Activated T-cell treated with anti-CD3 and anti-CD28 coated beads, Interleukin-2, amount 50 U/mL, for 72 hours (primary cell): ENCODE measurements at regions not wholly inside any gene's neighbourhood (a gene's known extent, or its start where the extent isn't known, plus 50 kb on each side); places are given as distances from the start of the nearest gene placed in this dataset.

ENCODE experiments used
- ATAC-seq, 2 donors: fragments of 150-1000 bp; cut with Tn5 transposase; replicated peaks in 1 of 2; 2 replicates each; pipeline ENCODE4 v1.10.0; 2021; ENCODE audit warnings: moderate library complexity in 2 of 2, mild to moderate bottlenecking in 1 of 2
- DNase-seq, 2 donors: peaks; one replicate each; pipeline ENCODE4 v3.0.0; 2021 to 2022; ENCODE audit warnings: mixed read lengths in 1 of 2
- H3K27ac Mint-ChIP-seq: one replicate; pipeline ENCODE4 v1.8.0; 2022; ENCODE audit warnings: mild to moderate bottlenecking, moderate library complexity, mixed read lengths
- H3K27me3 Mint-ChIP-seq: one replicate; pipeline ENCODE4 v1.8.0; 2022; ENCODE audit warnings: low read depth, mixed read lengths
- H3K36me3 Mint-ChIP-seq, 2 donors: one replicate each; pipeline ENCODE4 v1.8.0; 2022; ENCODE audit warnings: mixed read lengths in 2 of 2, mild to moderate bottlenecking in 1 of 2; ENCODE audit not compliant: insufficient read depth in 2 of 2
- H3K4me1 Mint-ChIP-seq: one replicate; pipeline ENCODE4 v1.8.0; 2022; ENCODE audit warnings: low read depth, mixed read lengths
- H3K4me3 Mint-ChIP-seq, 2 donors: one replicate each; pipeline ENCODE4 v1.8.0; 2022; ENCODE audit warnings: mild to moderate bottlenecking in 2 of 2, mixed read lengths in 2 of 2, moderate library complexity in 2 of 2
- H3K9me3 Mint-ChIP-seq, 2 donors: one replicate each; pipeline ENCODE4 v1.8.0; 2022; ENCODE audit warnings: mixed read lengths in 2 of 2

DNA sequence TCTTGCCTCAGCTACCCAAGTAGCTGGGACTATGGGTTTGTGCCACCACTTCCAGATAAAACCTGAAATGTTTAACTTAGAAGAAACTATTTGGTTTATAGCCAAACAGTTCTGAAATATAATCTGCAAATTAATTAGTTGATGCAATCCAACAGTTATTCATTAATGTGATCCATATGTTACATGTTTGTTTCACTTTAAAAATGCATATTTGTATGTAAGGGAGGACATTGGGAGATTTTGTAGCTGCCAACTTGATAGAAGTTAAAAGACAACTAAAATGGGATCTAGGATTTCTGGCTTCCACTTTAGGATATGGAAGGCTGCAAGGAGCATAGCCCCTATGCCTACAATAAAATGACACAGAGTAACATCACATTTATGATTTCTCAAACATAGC, 532.5 kb upstream of the SLC10A2 start:
- Mint-ChIP-seq H3K36me3 (no peaks in the 10 kb centered on the region), H3K4me3 (no peak overlapping the region), H3K27me3 (no peaks in the 10 kb centered on the region), H3K4me1 (no peaks in the 10 kb centered on the region), H3K27ac (no peak overlapping the region), H3K9me3 (peaks cover 0 to 3% of the 10 kb centered on the region in 2 donors)
- no peak for ATAC-seq
- DNase-seq = no peak

DNA sequence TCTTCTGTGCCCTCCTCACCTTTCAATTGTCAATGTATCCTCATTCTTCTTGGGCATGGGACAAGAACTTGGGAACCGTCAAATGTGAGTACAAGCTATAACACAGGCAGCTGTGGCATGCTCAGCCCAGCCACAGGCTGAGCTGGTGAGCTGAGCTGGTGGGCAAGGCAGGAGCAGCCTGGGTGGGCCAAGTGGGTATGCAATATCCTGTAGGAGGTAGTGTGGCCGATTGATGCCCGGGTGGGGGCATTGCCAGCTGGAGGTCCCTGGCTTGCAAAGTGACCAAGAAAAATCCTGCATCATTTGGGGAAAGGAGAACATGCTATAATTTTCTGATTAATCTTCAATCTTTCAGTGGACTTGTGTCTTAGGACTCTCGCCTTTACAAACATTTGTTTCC, 507.2 kb upstream of the SLC10A2 start:
- DNase-seq (no peak), ATAC-seq (no peak)
- Mint-ChIP-seq H3K27me3 (no peaks in the 10 kb centered on the region), H3K9me3 (peaks cover 0 to 5% of the 10 kb centered on the region in 2 donors), H3K27ac (no peak overlapping the region), H3K36me3 (no peaks in the 10 kb centered on the region), H3K4me3 (no peak overlapping the region), H3K4me1 (no peaks in the 10 kb centered on the region)

DNA sequence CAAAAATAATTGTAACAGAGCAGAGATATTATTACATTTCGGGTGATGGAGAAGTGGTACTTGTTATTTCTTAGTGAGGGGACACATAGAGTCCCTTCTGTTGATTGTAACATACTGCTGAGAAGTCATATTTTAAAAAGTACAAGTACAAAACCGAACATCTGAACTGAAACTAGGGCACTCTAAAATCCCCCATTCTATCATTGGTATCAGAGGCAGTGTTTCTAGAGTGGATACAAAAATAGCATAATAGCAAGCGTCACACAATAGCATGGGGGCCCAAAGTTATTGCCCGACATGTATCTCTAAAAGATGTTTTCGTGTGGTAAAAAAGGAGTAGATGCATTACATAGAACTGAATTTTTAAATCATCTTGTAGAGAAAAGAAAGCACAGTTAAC, 502.1 kb upstream of the SLC10A2 start:
- Mint-ChIP-seq H3K36me3 (no peaks in the 10 kb centered on the region), H3K27ac (no peak overlapping the region), H3K27me3 (no peaks in the 10 kb centered on the region), H3K9me3 (peaks cover 5% of the 10 kb centered on the region in 2 donors), H3K4me1 (no peaks in the 10 kb centered on the region), H3K4me3 (no peak overlapping the region)
- ATAC-seq (no peak), DNase-seq (no peak)

DNA sequence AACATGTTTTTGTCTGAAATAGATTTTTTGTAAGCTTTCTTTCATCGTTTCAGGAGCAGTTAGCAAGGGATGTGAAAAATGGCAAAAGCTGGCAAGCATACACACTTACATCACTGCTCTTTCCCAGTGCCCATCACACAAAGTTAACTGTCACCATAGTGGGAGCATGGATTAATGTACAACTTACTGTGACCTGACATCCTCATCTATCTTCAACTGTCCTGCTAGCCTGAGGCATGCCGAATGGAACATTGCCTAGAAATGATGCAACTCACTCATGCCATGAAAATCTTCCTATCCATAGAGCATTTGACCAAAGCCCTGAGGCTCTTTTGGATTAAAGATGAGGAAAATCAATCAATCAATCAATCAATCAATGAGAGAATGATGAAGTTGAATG, 491.7 kb upstream of the SLC10A2 start:
- Mint-ChIP-seq H3K36me3 (no peaks in the 10 kb centered on the region), H3K27ac (no peak overlapping the region), H3K4me1 (no peaks in the 10 kb centered on the region), H3K27me3 (no peaks in the 10 kb centered on the region), H3K4me3 (no peak overlapping the region), H3K9me3 (peaks cover 0 to 12% of the 10 kb centered on the region in 2 donors)
- ATAC-seq (no peak), DNase-seq (no peak)

DNA sequence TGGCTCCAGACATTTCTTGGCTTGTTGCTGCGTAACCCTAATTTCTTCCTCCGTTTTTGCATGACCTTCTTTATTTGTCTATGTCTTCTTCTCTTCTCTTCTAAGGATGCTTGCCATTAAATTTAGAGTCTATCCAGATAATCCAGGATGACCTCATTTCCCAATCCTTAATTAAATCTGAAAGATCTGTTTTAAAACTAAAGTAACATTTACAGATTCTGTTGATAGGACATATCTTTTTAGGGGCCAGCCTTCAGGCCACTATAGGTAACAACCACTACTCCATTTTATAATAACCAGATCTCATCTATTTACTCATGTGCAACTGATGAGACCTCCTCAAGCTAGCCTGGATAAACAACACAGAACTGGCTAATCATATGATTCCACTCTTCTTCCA, 490.5 kb upstream of the SLC10A2 start:
- Mint-ChIP-seq H3K27me3 (no peaks in the 10 kb centered on the region), H3K4me3 (no peak overlapping the region), H3K9me3 (peaks cover 0 to 16% of the 10 kb centered on the region in 2 donors), H3K36me3 (no peaks in the 10 kb centered on the region), H3K4me1 (no peaks in the 10 kb centered on the region), H3K27ac (no peak overlapping the region)
- no peak for DNase-seq
- ATAC-seq = no peak

DNA sequence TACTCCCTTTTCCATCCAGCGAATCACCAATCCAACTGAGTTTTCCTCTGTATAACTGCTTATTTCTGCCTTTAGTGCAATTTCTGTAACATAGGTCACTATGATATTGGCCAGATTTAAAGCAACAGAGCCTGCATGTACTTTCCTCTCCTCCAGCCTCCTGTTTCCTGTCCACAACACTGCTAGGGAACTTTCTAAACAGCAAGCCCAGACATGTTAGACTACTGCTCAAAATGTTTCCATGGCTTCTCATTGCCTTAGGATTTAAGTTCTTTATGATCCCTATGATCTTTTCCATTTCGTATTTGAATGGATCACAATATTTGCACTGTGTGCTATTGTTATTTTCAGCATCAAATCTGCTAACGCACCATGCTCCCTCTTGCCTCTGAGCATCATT, 481.7 kb upstream of the SLC10A2 start:
- Mint-ChIP-seq H3K27me3 (no peaks in the 10 kb centered on the region), H3K27ac (no peak overlapping the region), H3K4me1 (no peaks in the 10 kb centered on the region), H3K36me3 (peaks cover 1 to 6% of the 10 kb centered on the region in 2 donors), H3K4me3 (no peak overlapping the region), H3K9me3 (peaks cover 18 to 27% of the 10 kb centered on the region in 2 donors)
- ATAC-seq (no peak), DNase-seq (no peak)

DNA sequence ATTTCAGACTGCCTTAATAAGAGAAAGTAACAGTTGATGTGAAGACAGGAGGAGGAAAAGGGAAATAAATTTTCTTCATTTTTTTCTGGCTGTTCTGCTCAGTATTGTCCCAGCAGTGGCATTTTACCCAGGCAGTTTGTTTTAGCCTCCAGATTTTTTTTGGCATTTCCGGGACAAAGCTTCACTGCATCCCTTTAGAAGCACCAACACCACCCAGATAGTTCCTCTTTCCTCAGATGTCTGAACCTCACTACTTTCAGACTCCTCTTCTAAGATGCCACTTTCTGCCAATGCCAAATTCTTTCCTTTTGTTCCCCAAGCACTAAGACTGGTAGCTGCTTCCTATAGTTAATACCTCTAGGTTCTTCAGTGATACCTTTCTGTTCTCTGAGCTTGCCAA, 480.1 kb upstream of the SLC10A2 start:
- Mint-ChIP-seq H3K4me1 (no peaks in the 10 kb centered on the region), H3K4me3 (no peak overlapping the region), H3K27me3 (no peaks in the 10 kb centered on the region), H3K27ac (no peak overlapping the region), H3K9me3 (peaks cover 15 to 30% of the 10 kb centered on the region in 2 donors), H3K36me3 (peaks cover 1 to 6% of the 10 kb centered on the region in 2 donors)
- ATAC-seq (no peak), DNase-seq (no peak)

DNA sequence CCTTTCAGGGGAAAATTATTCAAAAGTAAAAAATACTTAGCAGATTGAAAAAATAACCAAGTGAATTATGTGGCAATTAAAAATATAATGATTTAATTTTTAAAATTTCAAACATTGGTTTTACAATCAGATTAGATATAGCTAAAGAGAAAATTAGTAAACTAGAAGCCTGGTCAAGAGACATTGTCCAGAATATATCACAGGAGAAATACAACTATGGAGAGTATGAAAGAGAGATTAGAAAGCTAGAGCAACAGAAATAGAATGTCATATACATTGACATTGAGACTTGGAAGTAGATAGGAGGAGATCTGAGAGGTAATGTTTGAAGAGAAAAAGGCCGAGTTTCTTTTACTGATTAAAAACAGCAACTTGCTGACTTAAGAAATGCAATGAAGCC, 476.4 kb upstream of the SLC10A2 start:
- Mint-ChIP-seq H3K27ac (no peak overlapping the region), H3K36me3 (peaks cover 1 to 4% of the 10 kb centered on the region in 2 donors), H3K4me3 (no peak overlapping the region), H3K27me3 (no peaks in the 10 kb centered on the region), H3K9me3 (peaks cover 13 to 21% of the 10 kb centered on the region in 2 donors), H3K4me1 (no peaks in the 10 kb centered on the region)
- DNase-seq (no peak), ATAC-seq (no peak)

DNA sequence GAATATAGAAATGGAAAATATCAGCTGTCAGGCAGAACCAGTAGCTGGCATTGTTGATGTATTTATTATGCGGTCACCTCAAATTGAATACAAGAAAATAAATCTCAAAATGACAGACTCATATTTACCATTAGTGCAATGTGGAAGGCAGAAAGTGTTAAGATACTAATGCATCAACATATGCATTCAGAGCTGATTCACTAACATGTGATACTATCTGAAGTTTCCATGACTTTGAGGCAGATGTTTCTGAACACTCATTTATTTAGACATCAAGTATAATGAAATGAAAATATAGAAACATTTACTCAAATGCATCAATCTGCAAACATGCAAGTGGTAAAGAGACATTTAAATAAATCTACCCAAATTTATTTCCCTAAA, 474.2 kb upstream of the SLC10A2 start:
- H3K27me3 Mint-ChIP-seq = no peaks in the 10 kb centered on the region
- peaks cover 11 to 13% of the 10 kb centered on the region in 2 donors for H3K9me3 Mint-ChIP-seq
- H3K36me3 Mint-ChIP-seq = peaks cover 1 to 2% of the 10 kb centered on the region in 2 donors
- DNase-seq (no peak), ATAC-seq (no peak)
- no peak overlapping the region for H3K4me3 Mint-ChIP-seq
- H3K4me1 Mint-ChIP-seq = no peaks in the 10 kb centered on the region
- no peak overlapping the region for H3K27ac Mint-ChIP-seq

DNA sequence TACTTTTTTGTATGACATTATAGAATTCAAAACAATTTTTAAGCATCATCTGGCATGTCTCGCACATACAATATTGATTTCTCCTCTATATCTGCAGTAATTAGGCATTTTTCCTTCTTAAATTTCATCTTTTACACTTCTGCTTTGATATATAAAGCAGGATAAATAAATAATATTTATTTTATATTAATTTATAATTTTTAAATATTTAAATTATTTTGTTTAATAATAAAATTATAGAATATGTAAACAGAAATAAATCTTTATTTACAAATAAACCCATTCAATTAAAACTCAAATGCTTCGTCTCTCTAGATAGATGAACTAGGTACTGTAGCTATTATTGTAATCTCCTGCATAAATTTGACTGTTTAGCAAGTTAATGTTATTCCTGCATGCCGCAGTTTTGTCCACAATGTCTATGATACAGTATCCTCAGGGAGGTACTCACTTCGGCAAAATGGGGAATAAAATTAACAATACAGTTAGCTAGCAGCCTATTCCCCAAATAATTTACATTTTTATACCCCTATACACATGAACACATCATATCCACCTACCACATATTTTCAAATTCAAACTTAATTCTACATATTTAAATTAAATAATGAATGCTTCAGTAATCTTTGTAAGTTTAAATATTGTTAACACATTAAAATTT, 473.6 kb upstream of the SLC10A2 start:
- no peaks in the 10 kb centered on the region for H3K4me1 Mint-ChIP-seq
- no peak for DNase-seq
- no peak overlapping the region for H3K27ac Mint-ChIP-seq
- no peaks in the 10 kb centered on the region for H3K27me3 Mint-ChIP-seq
- peaks cover 9 to 10% of the 10 kb centered on the region in 2 donors for H3K9me3 Mint-ChIP-seq
- no peak for ATAC-seq
- no peak overlapping the region for H3K4me3 Mint-ChIP-seq
- peaks cover 0 to 1% of the 10 kb centered on the region in 2 donors for H3K36me3 Mint-ChIP-seq

DNA sequence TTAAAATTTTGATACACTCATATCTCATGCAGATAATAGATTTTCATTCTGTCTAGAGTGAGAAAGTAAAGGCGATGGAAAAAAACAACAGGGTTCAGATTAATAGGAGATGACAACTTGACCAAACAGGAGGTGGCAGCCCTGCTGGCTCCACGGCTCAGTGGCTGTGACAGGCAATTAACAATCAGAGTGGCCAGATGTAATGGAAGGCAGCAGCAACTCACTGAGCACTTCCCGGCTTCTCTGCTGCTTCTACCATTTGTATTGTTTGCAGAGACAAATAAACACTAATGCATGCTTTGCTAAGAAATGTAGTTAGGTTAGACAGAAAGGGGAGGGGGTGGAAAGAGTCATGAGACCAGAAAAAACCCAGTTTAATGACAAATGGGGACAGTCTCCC, 473.0 kb upstream of the SLC10A2 start:
- DNase-seq (no peak), ATAC-seq (no peak)
- Mint-ChIP-seq H3K4me3 (no peak overlapping the region), H3K36me3 (no peaks in the 10 kb centered on the region), H3K4me1 (no peaks in the 10 kb centered on the region), H3K9me3 (peaks cover 7 to 10% of the 10 kb centered on the region in 2 donors), H3K27ac (no peak overlapping the region), H3K27me3 (no peaks in the 10 kb centered on the region)

DNA sequence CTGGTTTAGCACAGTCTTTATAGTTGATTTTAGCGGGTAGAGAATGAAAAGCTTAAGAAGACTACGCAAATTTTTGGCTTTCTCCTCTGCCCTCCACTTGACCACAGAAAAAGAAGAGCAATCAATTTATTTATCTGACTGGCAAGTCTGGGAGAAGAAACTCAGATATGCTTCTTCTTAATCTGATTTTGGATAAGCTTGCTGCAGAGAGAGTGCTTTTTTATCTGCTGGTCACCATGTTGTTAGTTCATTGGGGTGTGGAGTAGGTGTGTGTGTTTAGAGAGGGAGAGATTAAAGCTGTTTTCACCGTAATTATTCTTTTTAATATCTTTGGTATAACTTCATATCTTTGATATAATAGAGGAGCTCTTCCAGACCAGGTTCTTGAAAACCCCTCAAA, 471.4 kb upstream of the SLC10A2 start:
- Mint-ChIP-seq H3K4me3 (no peak overlapping the region), H3K36me3 (no peaks in the 10 kb centered on the region), H3K27me3 (no peaks in the 10 kb centered on the region), H3K9me3 (peaks cover 2 to 7% of the 10 kb centered on the region in 2 donors), H3K4me1 (no peaks in the 10 kb centered on the region), H3K27ac (no peak overlapping the region)
- ATAC-seq = no peak
- DNase-seq = no peak

DNA sequence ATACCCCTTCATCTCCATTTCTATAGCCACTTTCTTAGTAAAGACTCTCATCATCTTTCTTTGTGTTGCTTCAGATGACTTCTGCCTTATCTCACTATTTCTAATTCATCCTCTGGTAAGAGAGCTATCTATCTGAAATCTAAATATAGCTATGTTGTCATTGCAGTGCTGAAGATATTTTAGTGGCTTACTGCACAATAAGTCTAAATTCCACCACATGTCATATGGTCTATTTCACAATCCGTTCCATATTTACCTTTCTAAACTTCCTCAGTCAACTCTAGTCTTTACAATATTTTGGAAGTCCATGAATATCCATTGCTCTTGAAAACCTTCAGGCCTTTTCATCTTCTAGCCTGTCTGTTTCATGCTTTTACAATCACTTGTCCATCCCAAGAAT, 465.1 kb upstream of the SLC10A2 start:
- Mint-ChIP-seq H3K27ac (no peak overlapping the region), H3K4me3 (no peak overlapping the region), H3K4me1 (no peaks in the 10 kb centered on the region), H3K27me3 (no peaks in the 10 kb centered on the region), H3K9me3 (peaks cover 0 to 9% of the 10 kb centered on the region in 2 donors), H3K36me3 (no peaks in the 10 kb centered on the region)
- no peak for ATAC-seq
- no peak for DNase-seq

DNA sequence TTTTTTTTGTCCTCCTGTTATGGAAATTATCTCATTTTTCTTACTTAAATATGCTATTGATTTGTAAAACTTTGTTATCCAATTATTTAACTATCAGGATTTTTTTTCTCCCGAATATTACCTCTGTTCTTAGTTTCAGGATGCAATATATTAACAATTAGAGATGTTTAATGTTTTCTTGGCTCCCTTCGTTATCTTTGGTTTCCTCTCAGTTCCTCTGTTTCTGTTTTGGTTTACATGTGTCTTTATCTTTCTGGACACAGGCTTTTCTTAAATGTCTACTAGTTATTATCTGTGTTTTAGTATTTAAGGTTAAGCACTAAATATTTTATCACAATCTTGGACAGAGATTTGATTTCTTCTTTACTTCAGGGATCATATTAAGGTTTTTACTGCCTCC, 462.2 kb upstream of the SLC10A2 start:
- Mint-ChIP-seq H3K27ac (no peak overlapping the region), H3K4me1 (no peaks in the 10 kb centered on the region), H3K27me3 (no peaks in the 10 kb centered on the region), H3K4me3 (no peak overlapping the region), H3K36me3 (no peaks in the 10 kb centered on the region), H3K9me3 (peaks cover 0 to 4% of the 10 kb centered on the region in 2 donors)
- no peak for ATAC-seq
- DNase-seq = no peak
